ENCODE measurements at regions not wholly inside any gene's neighbourhood (a gene's known extent, or its start where the extent isn't known, plus 50 kb on each side); places are given as distances from the start of the nearest gene placed in this dataset.

DNA sequence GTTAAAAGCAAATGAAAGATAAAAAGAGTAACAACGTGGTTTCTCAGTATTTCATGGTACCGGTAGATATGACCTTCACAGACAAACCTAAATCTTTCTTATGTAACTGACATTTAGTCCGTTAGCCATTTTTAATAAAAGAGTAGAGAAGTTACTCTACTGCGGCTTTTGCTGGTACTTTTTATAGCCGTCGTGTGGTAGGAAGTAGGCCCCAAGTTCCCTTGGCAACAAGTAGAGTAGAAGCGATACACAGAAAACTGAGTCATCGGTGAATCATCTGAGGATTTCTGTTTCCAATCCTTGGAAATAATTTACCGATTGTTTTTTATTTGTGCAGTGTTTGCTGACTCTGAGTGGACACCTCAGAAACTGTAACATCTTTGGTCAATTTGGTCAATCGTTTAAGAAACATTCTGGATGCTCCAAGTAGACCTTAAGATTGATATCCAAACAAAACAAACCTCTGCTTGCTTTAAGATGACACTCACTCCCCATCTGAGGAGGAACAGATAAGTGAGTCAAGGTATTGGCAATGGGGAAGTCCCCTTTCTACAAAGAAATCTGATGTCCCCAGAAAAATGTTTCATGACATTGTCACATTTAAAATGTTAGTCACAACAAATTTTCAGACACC is 63.9 kb upstream of the AHR start:
- DNase-seq (ENCODE audit: low spot score): no peak

DNA sequence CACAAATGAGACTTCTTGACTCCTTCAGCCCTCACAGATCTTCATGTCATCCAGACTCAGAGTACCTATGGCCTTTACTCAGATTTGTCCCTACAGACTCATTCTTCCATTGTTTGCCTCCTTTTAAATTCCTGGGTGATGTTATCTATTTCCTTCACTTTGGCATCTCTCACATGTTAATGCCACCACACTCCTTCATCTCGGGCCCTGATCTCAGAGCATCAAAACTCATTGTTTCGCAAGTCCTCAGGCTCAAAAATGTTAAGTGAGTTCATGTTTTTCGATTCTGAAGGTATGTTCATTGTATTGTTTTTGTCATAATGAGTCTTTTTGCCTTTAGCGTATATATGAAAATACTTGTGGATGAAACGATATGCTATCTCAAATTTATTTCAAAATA is 62.3 kb upstream of the AHR start:
- DNase-seq (ENCODE audit: low spot score): no peak

DNA sequence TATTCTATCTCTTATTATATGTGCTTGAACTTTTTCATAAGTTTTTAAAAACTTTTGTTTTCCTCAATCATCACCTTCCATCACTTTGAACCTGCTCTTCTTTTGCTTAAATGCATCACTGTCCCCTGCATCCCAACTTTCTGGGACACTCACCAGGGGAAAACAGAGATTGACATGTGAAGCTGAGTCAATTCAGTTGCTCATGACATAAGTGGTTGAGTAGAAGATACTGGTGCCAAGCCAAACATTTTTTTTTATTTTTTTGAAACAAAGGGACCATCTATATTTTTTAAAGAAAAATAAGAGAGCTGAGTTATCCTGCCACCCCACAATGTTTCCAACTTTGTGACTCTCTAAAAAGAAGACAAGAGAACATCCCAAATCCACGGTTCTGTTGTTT is 61.8 kb upstream of the AHR start:
- DNase-seq (ENCODE audit: low spot score): no peak

DNA sequence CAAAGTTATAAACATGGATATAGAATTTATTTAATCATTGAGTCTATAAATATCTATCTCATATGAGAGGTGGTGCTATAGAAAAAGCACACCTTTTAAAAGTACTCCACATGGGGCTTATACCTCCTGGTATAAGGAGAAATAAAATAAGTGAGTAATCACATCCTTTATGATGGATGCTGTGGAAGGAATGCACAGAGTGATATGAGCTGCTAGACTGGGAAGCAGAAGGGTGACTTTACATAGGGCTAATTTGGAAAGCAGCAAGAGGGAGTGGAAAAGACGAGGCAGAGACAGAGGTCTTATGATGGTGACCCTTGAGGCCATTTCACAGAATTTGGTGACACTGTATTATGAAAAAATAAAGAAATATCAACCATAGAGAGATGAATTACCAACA is 59.4 kb upstream of the AHR start:
- no peak for DNase-seq (ENCODE audit: low spot score)

DNA sequence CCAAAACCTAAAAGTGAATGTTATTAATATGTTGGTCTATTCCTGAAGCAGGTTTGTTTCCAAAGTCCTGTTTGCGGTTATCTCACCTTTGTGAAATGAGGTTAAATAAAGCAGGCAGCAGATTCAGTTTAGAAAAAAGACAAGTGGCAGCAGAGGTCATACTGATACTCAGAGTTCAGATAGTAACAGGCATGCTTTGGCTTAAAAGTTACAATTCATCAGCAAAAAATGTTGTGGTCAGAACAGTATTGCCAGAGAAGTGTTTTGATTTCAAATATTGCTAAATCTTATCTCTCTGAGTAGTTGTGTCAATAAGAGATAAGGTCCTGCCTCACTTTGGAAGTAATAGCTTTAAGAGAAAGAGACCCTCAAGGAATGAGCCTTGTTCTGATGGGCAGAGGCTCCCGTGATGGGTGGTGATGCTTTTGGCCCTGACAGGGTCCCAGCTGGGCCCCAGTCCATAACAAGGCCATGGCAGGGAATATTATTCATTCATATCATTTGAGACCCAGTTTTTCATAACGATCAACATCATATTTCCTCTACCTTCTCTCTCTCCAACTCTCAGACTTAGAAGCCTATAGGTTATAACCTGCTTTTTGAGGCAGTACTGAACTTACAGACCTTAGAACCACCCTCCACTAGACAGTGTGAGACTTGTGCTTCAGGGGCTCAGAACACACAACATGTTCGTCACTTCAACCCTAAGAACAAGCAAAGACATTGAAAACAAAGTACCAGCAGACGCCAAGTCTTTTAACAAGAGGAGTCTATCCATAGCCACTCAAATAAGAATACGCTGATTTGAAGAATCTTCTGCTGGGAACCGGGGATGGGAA is 58.5 kb upstream of the AHR start:
- no peak for DNase-seq (ENCODE audit: low spot score)

DNA sequence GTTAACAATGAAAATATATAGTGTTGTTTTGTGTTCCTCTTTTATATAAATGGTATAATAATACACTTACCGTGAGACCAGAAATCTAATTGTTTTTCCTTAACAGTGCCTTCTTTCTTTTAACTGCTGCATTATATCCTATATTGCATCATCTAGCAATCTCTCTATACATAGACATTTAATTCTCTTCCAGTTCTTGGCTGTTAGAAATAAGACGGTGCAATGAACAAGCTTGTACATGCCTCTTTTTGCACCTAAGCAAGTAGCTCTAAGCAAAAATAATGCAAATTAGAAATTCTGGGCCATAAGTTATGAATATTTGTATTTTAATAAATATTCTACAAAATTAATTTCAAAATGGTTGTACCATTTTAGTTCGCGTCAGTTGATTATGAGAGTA is 55.9 kb upstream of the AHR start:
- no peak for DNase-seq (ENCODE audit: low spot score)

DNA sequence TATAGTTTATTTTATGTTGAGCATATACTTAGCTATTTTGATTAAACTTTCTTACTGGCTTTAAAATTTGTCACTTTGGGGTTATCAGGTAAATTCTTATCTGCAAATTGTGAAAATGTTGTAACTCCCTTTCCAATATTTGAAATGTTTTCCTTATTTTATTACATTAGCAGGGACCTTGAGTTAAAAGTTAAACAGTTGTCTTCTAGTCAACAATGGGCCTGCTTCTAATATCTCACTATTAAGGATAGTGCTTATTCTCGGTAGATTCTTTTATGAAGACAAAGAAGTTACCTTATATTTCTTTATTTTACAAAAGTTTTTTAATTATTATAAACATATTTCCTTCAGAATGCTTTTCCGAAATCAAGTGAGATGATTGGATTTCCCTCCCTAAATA is 53.7 kb upstream of the AHR start:
- no peak for DNase-seq (ENCODE audit: low spot score)

DNA sequence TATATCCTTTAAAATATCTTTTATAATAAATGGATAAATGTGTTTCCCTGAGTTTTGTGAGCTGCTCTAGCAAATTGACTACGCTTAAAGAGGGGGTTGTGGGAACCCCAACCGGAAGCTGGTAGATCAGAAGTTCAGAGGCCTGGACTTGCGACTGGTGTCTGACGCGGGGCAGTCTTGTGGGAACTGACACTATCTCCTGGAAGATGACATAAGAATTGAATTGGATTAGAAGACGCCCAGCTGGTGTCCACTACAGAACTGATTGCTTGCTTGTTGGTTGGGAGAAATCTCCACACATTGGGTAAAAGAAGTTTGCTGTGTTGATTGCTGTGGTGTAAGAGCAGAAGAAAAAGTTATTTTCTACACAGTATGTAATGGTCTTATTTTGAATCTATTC is 51.1 kb upstream of the AHR start:
- no peak for DNase-seq (ENCODE audit: low spot score)

DNA sequence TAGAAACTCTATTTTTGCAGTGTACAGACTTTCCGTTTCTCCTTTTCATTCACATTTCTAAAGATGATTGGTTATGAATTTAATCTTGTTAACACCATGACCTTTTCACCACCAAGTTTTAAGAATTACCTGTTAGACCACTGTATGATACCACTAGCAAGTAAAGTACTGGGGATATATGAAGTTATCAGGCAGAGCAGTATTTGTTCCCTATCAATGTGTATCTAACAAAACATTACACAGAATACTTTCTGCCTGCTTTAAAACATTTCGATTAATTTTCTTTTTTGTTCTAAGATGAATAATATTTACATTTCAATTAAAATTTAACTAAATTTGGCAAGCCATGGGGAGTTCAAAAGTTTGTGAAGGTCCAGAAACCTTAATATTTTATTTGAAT is 49.9 kb upstream of the AHR start:
- no peak for DNase-seq (ENCODE audit: low spot score)

All from hematopoietic multipotent progenitor cell treated with erythropoietin and hydrocortisone succinate and interleukin-3 and kit ligand, for 15 days (in vitro differentiated cells).